Endothelial cell of umbilical vein (primary cell): ENCODE measurements at regions not wholly inside any gene's neighbourhood (a gene's known extent, or its start where the extent isn't known, plus 50 kb on each side); places are given as distances from the start of the nearest gene placed in this dataset.

Source experiments
- BruUV-seq: library from RNA; stranded (reverse); fragments of 400-500 nt; replicated peaks from 2 replicates; lab custom pipeline; 2021; lab: Mats Ljungman, UMichigan
- CTCF ChIA-PET: fragments of 300-600, 350-600 bp; sonication (Branson Sonifier 250); formaldehyde crosslinking; loops from one replicate; lab custom pipeline; 2021; ENCODE audit warnings: antibody characterized with exemption, inconsistent platforms; lab: Charles Lee
- POLR2A ChIA-PET: fragments of 300-600, 350-600 bp; sonication (Branson Sonifier 250); formaldehyde crosslinking; loops from one replicate; lab custom pipeline; 2021; ENCODE audit warnings: antibody characterized with exemption, inconsistent platforms; lab: Charles Lee
- DNase-seq: peaks from one replicate; pipeline ENCODE4 v3.0.0-alpha.2; 2011; ENCODE audit warnings: low read depth, low spot score
- FAIRE-seq: peaks from 2 replicates; lab custom pipeline; 2011; peaks lifted over from hg19 to GRCh38; lab: Jason Lieb, UNC
- H2AFZ ChIP-seq: 2 replicates; pipeline ENCODE4 v1.6.0; 2012; ENCODE audit warnings: low read depth, low read length, control low read depth, inconsistent platforms
- H3K27ac ChIP-seq: 2 replicates; pipeline ENCODE4 v1.5.1; 2011; ENCODE audit warnings: low read depth, mild to moderate bottlenecking, control low read depth, low read length, moderate library complexity; ENCODE audit not compliant: insufficient read depth
- H3K27me3 ChIP-seq, 2 experiments: 2 replicates each; pipeline versions ENCODE4 v1.6.0 to v1.6.1; 2011; ENCODE audit warnings: low read length in 2 of 2, mixed read lengths in 1 of 2; ENCODE audit not compliant: control insufficient read depth in 2 of 2, insufficient read depth in 2 of 2
- H3K36me3 ChIP-seq, 2 experiments: 2 replicates in 1 of 2; 3 replicates in 1 of 2; pipeline ENCODE4 v1.5.1; 2011; ENCODE audit warnings: low read length in 2 of 2, mild to moderate bottlenecking in 1 of 2, moderate library complexity in 1 of 2; ENCODE audit not compliant: control insufficient read depth in 2 of 2, insufficient read depth in 2 of 2; ENCODE audit errors: extremely low read depth in 1 of 2
- H3K4me1 ChIP-seq: 3 replicates; pipeline ENCODE4 v1.5.1; 2011; ENCODE audit warnings: mild to moderate bottlenecking, low read length; ENCODE audit not compliant: control insufficient read depth, insufficient read depth; ENCODE audit errors: extremely low read depth
- H3K4me2 ChIP-seq: 2 replicates; pipeline ENCODE4 v1.6.1; 2011; ENCODE audit warnings: low read length, control low read depth, mixed read lengths; ENCODE audit not compliant: insufficient read depth
- H3K4me3 ChIP-seq, 3 experiments: fragments of 200-600 bp in 1 of 3; sonication (generic), shearing (Covaris generic) in 1 of 3; replicated peaks in 1 of 3; 2 replicates each; pipeline ENCODE4 v1.5.1; 2011 to 2016; ENCODE audit warnings: control low read depth in 3 of 3, low read length in 3 of 3, mild to moderate bottlenecking in 2 of 3, inconsistent platforms in 1 of 3, low read depth in 1 of 3, moderate library complexity in 1 of 3; ENCODE audit not compliant: insufficient read depth in 1 of 3
- H3K79me2 ChIP-seq: 2 replicates; pipeline ENCODE4 v1.6.0; 2012; ENCODE audit warnings: low read length, inconsistent platforms; ENCODE audit not compliant: control insufficient read depth, insufficient read depth
- H3K9ac ChIP-seq: replicated peaks from 2 replicates; pipeline ENCODE3; 2011; ENCODE audit warnings: low read length, control low read depth; ENCODE audit not compliant: insufficient read depth; ENCODE audit errors: extremely low read depth
- H3K9me1 ChIP-seq: replicated peaks from 3 replicates; pipeline ENCODE4 v1.6.0; 2011; ENCODE audit warnings: mild to moderate bottlenecking, low read length; ENCODE audit not compliant: control insufficient read depth, insufficient read depth; ENCODE audit errors: extremely low read depth
- H3K9me3 ChIP-seq: replicated peaks from 2 replicates; pipeline ENCODE4 v1.5.1; 2012; ENCODE audit warnings: low read length, inconsistent platforms; ENCODE audit not compliant: control insufficient read depth, insufficient read depth
- H4K20me1 ChIP-seq: replicated peaks from 2 replicates; pipeline ENCODE3; 2011; ENCODE audit warnings: mild to moderate bottlenecking, low read length; ENCODE audit not compliant: control insufficient read depth, insufficient read depth; ENCODE audit errors: extremely low read depth
- CTCF ChIP-seq, 2 donors: IDR thresholded peaks; 1 replicate in 1 of 2; 2 replicates in 1 of 2; pipeline ENCODE4 v1.5.1; 2011; ENCODE audit warnings: low read length in 2 of 2, mild to moderate bottlenecking in 2 of 2, moderate library complexity in 2 of 2, control low read depth in 1 of 2, inconsistent platforms in 1 of 2, low read depth in 1 of 2; ENCODE audit not compliant: insufficient read depth in 1 of 2; ENCODE audit errors: extremely low read depth in 1 of 2
- EZH2 ChIP-seq: IDR thresholded peaks from 2 replicates; pipeline ENCODE4 v1.6.1; 2012; ENCODE audit warnings: borderline replicate concordance, low read depth, mild to moderate bottlenecking, moderate library complexity, low read length, inconsistent platforms; ENCODE audit not compliant: severe bottlenecking
- FOS ChIP-seq: IDR thresholded peaks from 2 replicates; pipeline ENCODE4 v1.6.1; 2011; ENCODE audit warnings: mild to moderate bottlenecking, low read length, moderate library complexity, borderline replicate concordance; ENCODE audit not compliant: insufficient read depth
- GATA2 ChIP-seq: IDR thresholded peaks from 2 replicates; pipeline ENCODE4 v1.7.0; 2011; ENCODE audit warnings: low read depth, mild to moderate bottlenecking, moderate library complexity, mixed read lengths, low read length; ENCODE audit not compliant: insufficient read length, insufficient read depth
- JUN ChIP-seq: IDR thresholded peaks from 2 replicates; pipeline ENCODE4 v1.6.1; 2011; ENCODE audit warnings: borderline replicate concordance, low read depth; ENCODE audit not compliant: insufficient read length, insufficient read depth
- MAX ChIP-seq: IDR thresholded peaks from 2 replicates; pipeline ENCODE4 v1.6.1; 2011; ENCODE audit not compliant: insufficient read depth, insufficient read length
- MYC ChIP-seq: IDR thresholded peaks from one replicate; pipeline ENCODE4 v1.6.1; 2011; ENCODE audit warnings: mild to moderate bottlenecking, low read depth, low read length
- POLR2A ChIP-seq: IDR thresholded peaks from 2 replicates; pipeline ENCODE4 v1.6.1; 2012; ENCODE audit warnings: low read depth, mild to moderate bottlenecking, control low read depth, low read length
- POLR2AphosphoS5 ChIP-seq: IDR thresholded peaks from 2 replicates; pipeline ENCODE4 v1.6.1; 2012; ENCODE audit warnings: low read depth, mild to moderate bottlenecking, control low read depth, low read length, moderate library complexity; ENCODE audit not compliant: insufficient read depth
- dilution Hi-C: fragments of 300-500 bp; cut with MboI; formaldehyde crosslinking; loops from one replicate; pipeline ENCODE4 v1.15.0; 2019; ENCODE audit warnings: low sequenced_read_pairs; ENCODE audit not compliant: extremely low pct_ligation_motif_present
- intact Hi-C: fragments of 100-400 bp; cut with micrococcal nuclease; formaldehyde crosslinking; loops from one replicate; pipeline ENCODE4 v1.10.0; 2022

- intact Hi-C loops, result loop anchor here (1.0 to 2.0 kb wide), 3 partner anchors 12 to 134 kb away; no protein-coding TSS in a partner anchor
- peak overlapping the region; percentile 95 for H3K4me2 ChIP-seq
- ChIA-PET POLR2A (interaction anchor here (0.8 kb wide), 1 partner anchor 12 kb away, joined by 3 read pairs; no protein-coding TSS in a partner anchor), CTCF (interaction anchor here (0.7 to 1.6 kb wide), 6 partner anchors 37 to 134 kb away, joined by 3 to 9 read pairs (median 4); partner anchors contain the start of gene UTRN)
- BruUV-seq, result no TSS peak
- no peak overlapping the region for H2AFZ ChIP-seq
- peak overlapping the region; percentile 81 for H3K9ac ChIP-seq
- H3K4me1 ChIP-seq, result peaks cover 64% of the 10 kb centered on the region
- no peaks in the 10 kb centered on the region for H3K9me1 ChIP-seq
- FAIRE-seq (no peak), DNase-seq (no peak)
- TF ChIP-seq POLR2AphosphoS5 (no peak), JUN (no peak), POLR2A (no peak), CTCF (IDR thresholded peaks at IDR 0.05; ENCODE audit: extremely low read depth in 1 of 2, insufficient read depth in 1 of 2, low read depth in 1 of 2, low read length in 2 of 2) (no peak), EZH2 (no peak), MYC (no peak), FOS (no peak), MAX (no peak), GATA2 (no peak)
- H3K27ac ChIP-seq, result peak overlapping the region; percentile 90
- no peaks in the 10 kb centered on the region for H3K36me3 ChIP-seq
- H3K9me3 ChIP-seq, result no peaks in the 10 kb centered on the region
- H3K4me3 ChIP-seq, result peak overlapping the region in 2 of 3 experiments; percentile 28 to 74
- peaks cover 3% of the 10 kb centered on the region for H4K20me1 ChIP-seq
- H3K27me3 ChIP-seq, result no peaks in the 10 kb centered on the region
- dilution Hi-C loops, result no loop called here
- peaks cover 78% of the 10 kb centered on the region for H3K79me2 ChIP-seq
Observed at GRCh38 chr6:144350528-144350880, 65.4 kb downstream of the UTRN start.
